Kidney epithelial cell (primary cell): ENCODE measurements at regions not wholly inside any gene's neighbourhood (a gene's known extent, or its start where the extent isn't known, plus 50 kb on each side); places are given as distances from the start of the nearest gene placed in this dataset.

Experiments used
- DNase-seq: peaks from one replicate; pipeline ENCODE4 v3.0.0-alpha.2; 2010; ENCODE audit warnings: low read depth
- H3K27me3 ChIP-seq: 2 replicates; pipeline ENCODE4 v1.6.0; 2011; ENCODE audit warnings: low read length; ENCODE audit not compliant: control insufficient read depth, insufficient read depth
- H3K36me3 ChIP-seq: 2 replicates; pipeline ENCODE4 v1.5.1; 2011; ENCODE audit warnings: low read length; ENCODE audit not compliant: control insufficient read depth, insufficient read depth
- H3K4me3 ChIP-seq: 2 replicates; pipeline ENCODE4 v1.5.1; 2011; ENCODE audit warnings: low read depth, mild to moderate bottlenecking, control low read depth, low read length
- CTCF ChIP-seq: IDR thresholded peaks from 2 replicates; pipeline ENCODE4 v1.5.1; 2011; ENCODE audit warnings: mild to moderate bottlenecking, moderate library complexity, low read length, control low read depth, inconsistent platforms; ENCODE audit not compliant: insufficient read depth, poor library complexity, severe bottlenecking

- Histone ChIP-seq H3K36me3 (no peaks in the 10 kb centered on the region), H3K27me3 (no peaks in the 10 kb centered on the region), H3K4me3 (no peak overlapping the region)
- DNase-seq: no peak
- TF ChIP-seq CTCF: no peak
Measured at GRCh38 chr11:127844876-127845275, 742.5 kb downstream of the ETS1 start.

- no peaks in the 10 kb centered on the region for H3K36me3 ChIP-seq
- DNase-seq: peak; percentile 25
- H3K4me3 ChIP-seq: no peak overlapping the region
- TF ChIP-seq CTCF: peak; percentile 80
- no peaks in the 10 kb centered on the region for H3K27me3 ChIP-seq
Measured at GRCh38 chr11:127843483-127844396, 743.6 kb downstream of the ETS1 start.

- no peak for TF ChIP-seq CTCF
- H3K4me3 ChIP-seq: no peak overlapping the region
- DNase-seq: no peak
- H3K36me3 ChIP-seq: no peaks in the 10 kb centered on the region
- H3K27me3 ChIP-seq: no peaks in the 10 kb centered on the region
Measured at GRCh38 chr11:127825183-127825582, 762.2 kb downstream of the ETS1 start.

- H3K4me3 ChIP-seq: no peak overlapping the region
- no peaks in the 10 kb centered on the region for H3K27me3 ChIP-seq
- no peak for TF ChIP-seq CTCF
- no peaks in the 10 kb centered on the region for H3K36me3 ChIP-seq
- DNase-seq: no peak
Measured at GRCh38 chr11:127818625-127819024, 768.7 kb downstream of the ETS1 start.

GRCh38 chr11:127816962-127817361 lies 770.4 kb downstream of the ETS1 start:
- H3K27me3 ChIP-seq: no peaks in the 10 kb centered on the region
- no peaks in the 10 kb centered on the region for H3K36me3 ChIP-seq
- H3K4me3 ChIP-seq: no peak overlapping the region
- TF ChIP-seq CTCF: no peak
- DNase-seq: no peak

GRCh38 chr11:127815331-127815730 lies 772.0 kb downstream of the ETS1 start:
- DNase-seq: no peak
- Histone ChIP-seq H3K36me3 (no peaks in the 10 kb centered on the region), H3K4me3 (no peak overlapping the region), H3K27me3 (no peaks in the 10 kb centered on the region)
- no peak for TF ChIP-seq CTCF
